OCI-M1 (cell line): ENCODE measurements at regions not wholly inside any gene's neighbourhood (a gene's known extent, or its start where the extent isn't known, plus 50 kb on each side); places are given as distances from the start of the nearest gene placed in this dataset.

Experiments
- DNase-seq: peaks from one replicate; lab custom pipeline; 2025; lab: John Stamatoyannopoulos, UW

- no peak for DNase-seq
Observed at GRCh38 chr3:194218646-194219453, 82.9 kb downstream of the HES1 start.

GRCh38 chr3:194219826-194220410 lies 84.0 kb downstream of the HES1 start:
- no peak for DNase-seq

GRCh38 chr3:194220901-194221326 lies 85.0 kb downstream of the HES1 start:
- no peak for DNase-seq

GRCh38 chr3:194221336-194221735 lies 85.4 kb downstream of the HES1 start:
- DNase-seq, result no peak

GRCh38 chr3:194223951-194224350 lies 88.0 kb downstream of the HES1 start:
- no peak for DNase-seq

- DNase-seq, result peak; percentile 60
Observed at GRCh38 chr3:194224471-194225417, 88.8 kb downstream of the HES1 start.

- no peak for DNase-seq
Observed at GRCh38 chr3:194225418-194225812, 89.5 kb downstream of the HES1 start.

GRCh38 chr3:194225988-194226663 lies 90.2 kb downstream of the HES1 start:
- DNase-seq, result no peak

GRCh38 chr3:194231929-194232832 lies 96.2 kb downstream of the HES1 start:
- DNase-seq, result no peak

GRCh38 chr3:194233150-194233549 lies 97.2 kb downstream of the HES1 start:
- DNase-seq, result no peak

GRCh38 chr3:194235160-194235559 lies 99.2 kb downstream of the HES1 start:
- no peak for DNase-seq

GRCh38 chr3:194237110-194237509 lies 101.2 kb downstream of the HES1 start:
- no peak for DNase-seq

- DNase-seq, result no peak
Observed at GRCh38 chr3:194240766-194241165, 104.8 kb downstream of the HES1 start.

- DNase-seq, result no peak
Observed at GRCh38 chr3:194243172-194243837, 107.4 kb downstream of the HES1 start.

GRCh38 chr3:194244167-194244566 lies 107.0 kb downstream of the CPN2 start:
- DNase-seq, result no peak

- DNase-seq, result no peak
Observed at GRCh38 chr3:194245474-194245873, 105.7 kb downstream of the CPN2 start.

GRCh38 chr3:194245975-194246561 lies 105.1 kb downstream of the CPN2 start:
- DNase-seq, result no peak

GRCh38 chr3:194246709-194247349 lies 104.3 kb downstream of the CPN2 start:
- no peak for DNase-seq

GRCh38 chr3:194247350-194247740 lies 103.8 kb downstream of the CPN2 start:
- no peak for DNase-seq
